HG03108 (cell line): ENCODE measurements at regions not wholly inside any gene's neighbourhood (a gene's known extent, or its start where the extent isn't known, plus 50 kb on each side); places are given as distances from the start of the nearest gene placed in this dataset.
A peak's percentile ranks its signal among the peaks of the same experiment; 100 is the strongest.

Experiments used
- ATAC-seq: cut with Tn5 transposase; IDR thresholded peaks from one replicate; pipeline ENCODE4 v1.9.1; 2021; ENCODE audit warnings: moderate library complexity; ENCODE audit not compliant: unreplicated experiment

- no peak for ATAC-seq
Observed at GRCh38 chr3:161555320-161555719, 58.7 kb downstream of the OTOL1 start.

GRCh38 chr3:161556533-161556932 lies 59.9 kb downstream of the OTOL1 start:
- ATAC-seq, result no peak

- no peak for ATAC-seq
Observed at GRCh38 chr3:161556941-161557340, 60.3 kb downstream of the OTOL1 start.

- no peak for ATAC-seq
Observed at GRCh38 chr3:161557445-161558150, 61.0 kb downstream of the OTOL1 start.

- ATAC-seq, result no peak
Observed at GRCh38 chr3:161558236-161558635, 61.6 kb downstream of the OTOL1 start.

- ATAC-seq, result peak; percentile 59
Observed at GRCh38 chr3:161559177-161559998, 62.8 kb downstream of the OTOL1 start.

GRCh38 chr3:161560008-161560637 lies 63.5 kb downstream of the OTOL1 start:
- ATAC-seq, result no peak

GRCh38 chr3:161567577-161568361 lies 71.2 kb downstream of the OTOL1 start:
- no peak for ATAC-seq

- no peak for ATAC-seq
Observed at GRCh38 chr3:161568671-161569070, 72.1 kb downstream of the OTOL1 start.

- ATAC-seq, result no peak
Observed at GRCh38 chr3:161571951-161572350, 75.3 kb downstream of the OTOL1 start.

GRCh38 chr3:161573136-161573535 lies 76.5 kb downstream of the OTOL1 start:
- ATAC-seq, result no peak

GRCh38 chr3:161575901-161576300 lies 79.3 kb downstream of the OTOL1 start:
- ATAC-seq, result no peak

GRCh38 chr3:161576311-161576710 lies 79.7 kb downstream of the OTOL1 start:
- ATAC-seq, result no peak

- ATAC-seq, result no peak
Observed at GRCh38 chr3:161576714-161577510, 80.3 kb downstream of the OTOL1 start.

GRCh38 chr3:161577662-161578061 lies 81.1 kb downstream of the OTOL1 start:
- no peak for ATAC-seq

GRCh38 chr3:161579395-161580126 lies 83.0 kb downstream of the OTOL1 start:
- ATAC-seq, result no peak

GRCh38 chr3:161585922-161586321 lies 89.3 kb downstream of the OTOL1 start:
- ATAC-seq, result no peak

- ATAC-seq, result no peak
Observed at GRCh38 chr3:161586556-161587235, 90.1 kb downstream of the OTOL1 start.

- no peak for ATAC-seq
Observed at GRCh38 chr3:161598639-161599038, 102.0 kb downstream of the OTOL1 start.
